Spinal cord (tissue), 9 donors: ENCODE measurements at regions not wholly inside any gene's neighbourhood (a gene's known extent, or its start where the extent isn't known, plus 50 kb on each side); places are given as distances from the start of the nearest gene placed in this dataset.
"Not testable (repeated sequence)": the region's sequence is repeated elsewhere in the genome, so short reads cannot be mapped to it uniquely, and the experiment has no call there.

Experiments
- DNase-seq, 6 donors: peaks; one replicate each; pipeline versions ENCODE4 v3.0.0 to v3.0.0-alpha.2; 2013 to 2015; ENCODE audit warnings: low spot score in 6 of 6, low read depth in 4 of 6
- H3K27ac ChIP-seq: one replicate; pipeline ENCODE4 v1.5.1; 2013; ENCODE audit warnings: low read depth, low read length, control low read depth
- H3K27me3 ChIP-seq: one replicate; pipeline ENCODE4 v1.6.1; 2013; ENCODE audit warnings: low read length; ENCODE audit not compliant: control insufficient read depth, insufficient read depth
- H3K36me3 ChIP-seq: one replicate; pipeline ENCODE4 v1.6.1; 2013; ENCODE audit warnings: low read length; ENCODE audit not compliant: control insufficient read depth, insufficient read depth
- H3K4me1 ChIP-seq: one replicate; pipeline ENCODE4 v1.6.1; 2013; ENCODE audit warnings: low read length; ENCODE audit not compliant: control insufficient read depth, insufficient read depth
- H3K4me3 ChIP-seq: one replicate; pipeline ENCODE4 v1.5.1; 2013; ENCODE audit warnings: low read depth, low read length, control low read depth
- H3K9me3 ChIP-seq: one replicate; pipeline ENCODE4 v1.6.1; 2013; ENCODE audit warnings: low read length; ENCODE audit not compliant: control insufficient read depth, insufficient read depth
- WGBS: methylation state at CpG from one replicate; pipeline ENCODE4 v1.1.5; 2013; ENCODE audit warnings: missing lambda C conversion rate; ENCODE audit not compliant: insufficient coverage; 5-methylcytosine and 5-hydroxymethylcytosine counted together
- donor health status: healthy.

DNA sequence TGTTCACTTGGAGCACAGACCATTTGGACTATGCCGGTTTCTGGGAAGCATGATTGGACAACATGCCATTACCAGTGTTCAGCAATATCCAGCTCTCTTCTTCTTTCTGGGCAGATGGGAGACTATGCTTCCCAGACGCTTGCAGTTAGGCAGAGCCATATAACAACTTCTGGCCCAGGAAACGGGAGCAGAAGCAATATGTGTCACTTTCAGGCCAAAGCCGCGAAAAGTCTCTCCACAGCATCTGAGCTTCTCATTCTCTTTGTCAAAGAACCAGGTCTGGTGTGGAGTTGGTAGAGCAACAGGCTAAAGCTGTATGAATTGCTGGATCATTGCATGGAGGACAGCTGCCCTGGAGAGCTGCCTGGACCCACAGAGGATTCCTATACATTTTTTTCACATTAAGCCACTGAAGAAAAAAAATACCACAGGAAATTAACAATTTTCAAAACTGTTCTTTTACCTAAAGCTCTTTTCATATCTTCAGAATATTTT is 131.4 kb upstream of the FRG1 start:
- peaks cover 8% of the 10 kb centered on the region for H3K9me3 ChIP-seq
- H3K36me3 ChIP-seq, result no peaks in the 10 kb centered on the region
- H3K27ac ChIP-seq, result no peak overlapping the region
- no peak overlapping the region for H3K4me3 ChIP-seq
- peak in 2 of 6 donors; percentile 13 to 82 for DNase-seq
- H3K27me3 ChIP-seq, result no peaks in the 10 kb centered on the region
- 90% methylated on average over 5 of the region's 5 CpGs for WGBS
- H3K4me1 ChIP-seq, result no peaks in the 10 kb centered on the region

DNA sequence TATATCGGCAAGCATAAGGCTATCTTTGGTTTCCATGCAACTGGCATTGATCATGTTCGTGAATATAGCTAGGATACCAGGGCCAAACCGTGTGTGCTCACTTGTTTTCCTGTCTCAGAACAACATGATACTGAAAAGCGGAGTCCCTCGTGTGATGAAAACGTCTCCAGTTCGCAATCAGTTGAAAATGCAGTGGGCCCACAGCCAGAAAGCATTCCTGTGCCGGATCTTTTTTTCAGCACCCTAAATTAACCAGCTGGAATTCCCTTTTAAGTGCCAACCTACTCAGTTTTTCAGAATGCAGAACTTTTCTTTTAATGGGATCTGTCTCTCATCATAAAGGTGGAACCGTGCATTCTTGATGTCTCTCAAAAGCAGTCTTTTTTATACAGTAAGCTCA is 130.8 kb upstream of the FRG1 start:
- H3K9me3 ChIP-seq, result peaks cover 8% of the 10 kb centered on the region
- H3K27ac ChIP-seq, result no peak overlapping the region
- H3K4me1 ChIP-seq, result no peaks in the 10 kb centered on the region
- peak in 2 of 6 donors; percentile 46 to 72 for DNase-seq
- WGBS, result 68% methylated on average over 9 of the region's 9 CpGs
- no peak overlapping the region for H3K4me3 ChIP-seq
- H3K36me3 ChIP-seq, result no peaks in the 10 kb centered on the region
- H3K27me3 ChIP-seq, result no peaks in the 10 kb centered on the region

DNA sequence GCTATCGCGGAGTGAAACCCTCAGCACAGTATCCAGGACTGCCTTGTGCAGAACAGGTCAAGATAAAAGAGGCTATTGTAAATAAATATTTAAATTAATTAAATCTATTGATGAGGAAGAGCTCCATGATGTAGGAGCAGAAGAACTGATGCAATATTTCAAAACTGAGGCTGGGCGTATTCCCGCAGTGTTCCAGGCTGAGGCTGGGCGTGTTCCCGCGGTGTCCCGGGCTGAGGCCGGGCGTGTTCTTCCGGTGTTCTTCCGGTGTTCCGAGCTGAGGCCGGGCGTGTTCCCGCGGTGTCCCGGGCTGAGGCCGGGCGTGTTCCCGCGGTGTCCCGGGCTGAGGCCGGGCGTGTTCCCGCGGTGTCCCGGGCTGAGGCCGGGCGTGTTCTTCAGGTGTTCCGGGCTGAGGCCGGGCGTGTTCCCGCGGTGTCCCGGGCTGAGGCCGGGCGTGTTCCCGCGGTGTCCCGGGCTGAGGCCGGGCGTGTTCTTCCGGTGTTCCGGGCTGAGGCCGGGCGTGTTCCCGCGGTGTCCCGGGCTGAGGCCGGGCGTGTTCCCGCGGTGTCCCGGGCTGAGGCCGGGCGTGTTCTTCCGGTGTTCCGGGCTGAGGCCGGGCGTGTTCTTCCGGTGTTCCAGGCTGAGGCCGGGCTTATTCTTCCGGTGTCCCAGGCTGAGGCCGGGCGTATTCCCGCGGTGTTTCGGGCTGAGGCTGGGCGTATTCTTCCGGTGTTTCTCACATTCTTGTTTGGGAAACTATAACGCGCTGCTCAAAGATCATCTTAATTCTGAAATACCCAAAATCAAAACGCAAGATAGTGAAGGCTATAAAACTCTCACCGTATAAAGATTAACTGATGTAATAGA is 130.1 kb upstream of the FRG1 start:
- 56% methylated on average over 32 of the region's 75 CpGs for WGBS
- H3K27ac ChIP-seq, H3K9me3 ChIP-seq, H3K36me3 ChIP-seq, H3K4me3 ChIP-seq, H3K27me3 ChIP-seq, H3K4me1 ChIP-seq, DNase-seq: not testable (repeated sequence)

DNA sequence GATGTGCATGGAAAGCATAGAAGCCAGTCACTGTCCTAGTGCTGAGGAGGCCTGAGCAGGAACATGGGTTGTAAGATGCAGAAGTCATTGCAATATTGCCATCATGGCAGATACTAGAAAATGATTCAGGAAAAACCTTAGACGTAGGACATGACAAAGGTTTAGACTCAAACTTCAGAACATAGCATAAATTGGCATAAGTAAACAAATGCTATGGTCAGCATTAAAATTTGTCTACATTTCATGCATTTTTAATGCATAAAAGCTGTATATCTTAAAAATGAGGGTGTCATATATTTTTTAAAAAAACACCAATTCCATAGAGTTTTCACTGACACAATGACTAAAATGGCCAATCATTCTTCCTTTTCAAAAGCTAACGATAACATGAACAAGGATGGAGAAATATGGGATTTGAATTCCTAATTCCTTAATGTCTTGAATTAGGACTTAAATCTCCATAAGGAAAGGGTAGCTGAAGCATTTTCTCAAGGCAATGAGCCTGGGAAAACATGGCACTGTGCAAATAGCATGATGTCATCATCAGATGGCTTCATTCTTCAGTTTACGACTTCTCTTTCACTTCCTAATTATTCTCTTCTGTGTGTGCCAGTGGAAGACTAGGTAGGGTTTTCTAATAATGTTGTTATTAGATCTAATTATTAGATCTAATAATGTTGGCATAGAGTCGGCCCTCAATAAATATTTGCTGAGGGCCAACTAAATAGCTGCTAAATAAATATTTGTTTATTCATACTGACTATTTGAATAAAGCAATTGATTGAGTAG is 125.1 kb upstream of the FRG1 start:
- no peaks in the 10 kb centered on the region for H3K36me3 ChIP-seq
- no peak overlapping the region for H3K4me3 ChIP-seq
- no peaks in the 10 kb centered on the region for H3K9me3 ChIP-seq
- no CpG with 5 or more reads among the region's 4 CpGs for WGBS
- no peak for DNase-seq
- H3K27me3 ChIP-seq, result no peaks in the 10 kb centered on the region
- H3K4me1 ChIP-seq, result no peaks in the 10 kb centered on the region
- no peak overlapping the region for H3K27ac ChIP-seq

DNA sequence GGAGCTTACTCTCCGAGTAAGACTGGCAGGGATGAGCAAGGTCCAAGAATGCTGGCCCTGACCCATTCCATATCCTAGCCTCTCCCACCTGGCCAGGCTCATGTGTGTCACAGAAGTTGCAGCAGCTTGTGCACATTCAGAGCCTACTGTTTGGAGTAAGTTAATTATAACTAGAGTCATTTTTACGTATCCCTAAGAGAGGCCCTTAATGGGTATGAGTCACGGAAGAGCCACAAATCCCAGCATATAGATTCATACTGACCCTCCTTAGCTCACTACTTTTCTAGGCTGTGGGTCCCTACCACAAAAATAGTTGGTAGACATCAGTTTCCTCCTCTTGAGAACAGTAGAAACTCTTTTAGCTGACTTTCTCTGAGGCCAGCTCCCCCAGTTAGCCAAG is 118.3 kb upstream of the FRG1 start:
- DNase-seq, result no peak
- H3K27me3 ChIP-seq, result no peaks in the 10 kb centered on the region
- no peaks in the 10 kb centered on the region for H3K36me3 ChIP-seq
- WGBS, result 80% methylated on average over 2 of the region's 3 CpGs
- peaks cover 6% of the 10 kb centered on the region for H3K4me1 ChIP-seq
- H3K9me3 ChIP-seq, result no peaks in the 10 kb centered on the region
- no peak overlapping the region for H3K27ac ChIP-seq
- no peak overlapping the region for H3K4me3 ChIP-seq

DNA sequence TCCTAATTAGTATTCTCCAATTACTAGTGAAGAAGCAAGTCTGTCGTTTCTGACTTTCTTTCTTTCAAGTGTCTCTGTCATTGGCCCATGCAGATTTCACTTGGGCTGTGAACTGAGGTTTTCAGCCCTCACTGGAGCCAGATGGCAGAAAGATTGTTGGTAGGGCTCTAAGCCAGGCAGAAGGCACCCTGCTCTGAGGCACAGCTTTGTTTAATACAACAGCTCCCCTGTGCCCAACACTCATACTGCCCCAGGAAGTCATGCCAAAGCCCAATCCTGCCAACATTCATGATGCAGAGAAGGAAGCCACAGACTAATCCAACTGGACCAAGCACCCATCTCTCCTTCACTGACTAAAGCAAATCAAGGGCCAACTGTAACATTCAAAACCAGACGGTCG is 117.1 kb upstream of the FRG1 start:
- peak; percentile 58 to 98 (median 78) for DNase-seq
- H3K27me3 ChIP-seq, result no peaks in the 10 kb centered on the region
- no peaks in the 10 kb centered on the region for H3K36me3 ChIP-seq
- no peak overlapping the region for H3K4me3 ChIP-seq
- no peak overlapping the region for H3K27ac ChIP-seq
- H3K9me3 ChIP-seq, result no peaks in the 10 kb centered on the region
- WGBS, result no CpG with 5 or more reads among the region's 3 CpGs
- H3K4me1 ChIP-seq, result peaks cover 12% of the 10 kb centered on the region

DNA sequence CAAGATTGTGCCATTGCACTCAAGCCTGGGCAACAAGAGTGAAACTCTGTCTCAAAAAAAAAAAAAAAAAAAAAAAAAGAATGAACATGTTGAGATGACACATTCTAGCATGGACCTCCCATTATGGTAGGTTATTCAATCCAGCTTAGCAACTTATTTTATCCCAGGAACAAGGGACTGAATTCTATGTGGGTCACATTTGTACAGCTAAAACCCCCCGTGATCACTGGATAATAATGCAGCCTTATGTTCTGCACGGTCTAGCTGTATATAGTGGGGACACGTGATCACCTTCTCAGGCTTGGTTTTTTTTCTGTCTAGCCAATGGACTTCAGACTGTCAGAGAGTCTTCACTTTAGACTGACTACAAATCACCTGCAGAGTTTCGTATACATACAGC is 115.2 kb upstream of the FRG1 start:
- H3K27me3 ChIP-seq, result no peaks in the 10 kb centered on the region
- no peak overlapping the region for H3K4me3 ChIP-seq
- no peaks in the 10 kb centered on the region for H3K36me3 ChIP-seq
- H3K9me3 ChIP-seq, result no peaks in the 10 kb centered on the region
- H3K4me1 ChIP-seq, result peaks cover 15% of the 10 kb centered on the region
- no peak for DNase-seq
- no peak overlapping the region for H3K27ac ChIP-seq
- 92% methylated on average over 4 of the region's 4 CpGs for WGBS

DNA sequence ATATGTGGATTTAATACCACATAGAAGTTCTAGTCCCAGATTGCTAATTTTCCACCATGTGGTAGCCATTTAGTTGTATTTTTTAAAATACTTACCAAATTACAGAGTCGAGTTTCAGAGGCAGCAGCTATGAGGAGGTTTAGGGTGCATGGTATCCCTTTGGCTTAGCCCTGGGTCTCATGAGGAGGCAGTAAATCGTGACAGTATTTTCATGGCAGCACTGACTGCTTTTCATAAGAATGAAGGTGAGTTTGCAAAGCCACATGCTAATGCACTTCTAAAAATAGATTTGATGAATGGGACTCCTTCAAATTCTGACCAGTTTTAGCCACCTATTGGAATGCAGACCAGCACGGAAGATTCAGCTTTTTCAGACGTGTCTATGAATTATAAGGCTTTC is 114.0 kb upstream of the FRG1 start:
- Histone ChIP-seq H3K4me3 (no peak overlapping the region), H3K9me3 (no peaks in the 10 kb centered on the region), H3K4me1 (peaks cover 15% of the 10 kb centered on the region), H3K36me3 (no peaks in the 10 kb centered on the region), H3K27me3 (no peaks in the 10 kb centered on the region), H3K27ac (no peak overlapping the region)
- DNase-seq, result no peak
- WGBS, result no CpG with 5 or more reads among the region's 4 CpGs

DNA sequence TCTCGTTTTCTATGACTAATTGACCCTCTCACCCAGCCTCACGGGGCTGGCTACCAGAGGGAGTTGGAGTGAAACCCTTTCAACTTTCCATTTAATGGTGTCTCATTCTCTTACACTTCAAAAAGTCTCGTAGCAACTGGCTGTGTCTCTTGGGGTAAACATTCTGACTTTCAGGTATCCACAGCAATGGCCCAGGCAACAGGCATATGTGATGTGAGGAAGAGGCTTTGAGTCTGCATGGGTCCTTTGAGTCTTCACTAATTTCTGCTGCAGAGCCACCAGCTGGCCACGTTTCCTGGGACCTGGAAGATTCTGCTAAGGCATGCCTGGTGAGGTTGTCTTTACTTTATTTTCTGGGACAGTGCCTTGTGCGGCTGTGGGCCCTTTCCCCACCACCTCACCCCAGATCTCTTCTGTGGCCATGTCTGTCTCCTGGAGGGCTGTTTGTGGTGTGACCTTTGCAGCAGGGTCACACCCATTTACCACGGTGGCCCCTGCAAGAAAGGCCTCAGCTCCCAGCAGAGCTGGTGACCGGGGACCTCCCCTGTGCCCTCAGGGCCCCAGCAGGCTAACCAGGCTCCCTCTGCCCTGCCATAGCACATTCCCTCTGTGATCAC is 112.5 kb upstream of the FRG1 start:
- WGBS, result 64% methylated on average over 4 of the region's 7 CpGs
- no peaks in the 10 kb centered on the region for H3K27me3 ChIP-seq

More for the DNA sequence above, 112.5 kb upstream of the FRG1 start:
- H3K4me3 ChIP-seq, result no peak overlapping the region
- H3K36me3 ChIP-seq, result no peaks in the 10 kb centered on the region
- peak overlapping the region; percentile 16 for H3K27ac ChIP-seq
- H3K4me1 ChIP-seq, result peaks cover 9% of the 10 kb centered on the region
- peak; percentile 19 to 76 (median 32) for DNase-seq
- H3K9me3 ChIP-seq, result no peaks in the 10 kb centered on the region
